ENCODE measurements at regions not wholly inside any gene's neighbourhood (a gene's known extent, or its start where the extent isn't known, plus 50 kb on each side); places are given as distances from the start of the nearest gene placed in this dataset.

DNA sequence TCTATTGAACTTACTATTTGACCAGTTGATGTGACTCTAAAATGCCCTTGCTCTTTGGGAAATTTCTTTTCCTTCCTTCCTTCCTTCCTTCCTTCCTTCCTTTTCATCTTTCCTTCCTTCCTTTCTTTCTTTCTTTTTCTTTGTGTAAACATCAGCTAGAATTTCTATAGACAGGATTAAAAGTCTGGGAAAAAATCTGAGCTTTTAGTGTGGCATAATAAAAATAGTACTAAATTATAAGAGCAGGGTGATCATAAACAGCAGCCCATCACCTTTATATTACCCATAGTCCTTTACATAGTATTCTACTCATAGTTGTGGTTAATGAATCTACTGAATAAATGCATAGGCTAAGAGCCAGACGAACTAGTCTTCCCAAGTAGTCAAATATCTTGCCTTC lies 281.0 kb upstream of the DAB1 start:
- TF ChIP-seq EZH2 (IDR thresholded peaks at IDR 0.05; ENCODE audit: borderline replicate concordance, low read depth, low read length, poor library complexity, severe bottlenecking), result no peak
- TF ChIP-seq, protein P1, sequence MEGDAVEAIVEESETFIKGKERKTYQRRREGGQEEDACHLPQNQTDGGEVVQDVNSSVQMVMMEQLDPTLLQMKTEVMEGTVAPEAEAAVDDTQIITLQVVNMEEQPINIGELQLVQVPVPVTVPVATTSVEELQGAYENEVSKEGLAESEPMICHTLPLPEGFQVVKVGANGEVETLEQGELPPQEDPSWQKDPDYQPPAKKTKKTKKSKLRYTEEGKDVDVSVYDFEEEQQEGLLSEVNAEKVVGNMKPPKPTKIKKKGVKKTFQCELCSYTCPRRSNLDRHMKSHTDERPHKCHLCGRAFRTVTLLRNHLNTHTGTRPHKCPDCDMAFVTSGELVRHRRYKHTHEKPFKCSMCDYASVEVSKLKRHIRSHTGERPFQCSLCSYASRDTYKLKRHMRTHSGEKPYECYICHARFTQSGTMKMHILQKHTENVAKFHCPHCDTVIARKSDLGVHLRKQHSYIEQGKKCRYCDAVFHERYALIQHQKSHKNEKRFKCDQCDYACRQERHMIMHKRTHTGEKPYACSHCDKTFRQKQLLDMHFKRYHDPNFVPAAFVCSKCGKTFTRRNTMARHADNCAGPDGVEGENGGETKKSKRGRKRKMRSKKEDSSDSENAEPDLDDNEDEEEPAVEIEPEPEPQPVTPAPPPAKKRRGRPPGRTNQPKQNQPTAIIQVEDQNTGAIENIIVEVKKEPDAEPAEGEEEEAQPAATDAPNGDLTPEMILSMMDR (conservative IDR thresholded peaks at IDR 0.05; ENCODE audit: low read depth, low read length), result no peak
